Right lobe of liver (tissue), 6 donors: ENCODE measurements at regions not wholly inside any gene's neighbourhood (a gene's known extent, or its start where the extent isn't known, plus 50 kb on each side); places are given as distances from the start of the nearest gene placed in this dataset.

Source experiments
- ATAC-seq, 4 donors: fragments of 200-7000 bp; cut with Tn5 transposase; one replicate each; pipeline ENCODE4 v1.9.1; 2020; ENCODE audit warnings: mild to moderate bottlenecking in 4 of 4, moderate library complexity in 4 of 4
- DNase-seq, 3 donors: peaks; one replicate each; pipeline ENCODE4 v3.0.0-alpha.2; 2020
- H3K27ac ChIP-seq, 3 donors: fragments of 200-600 bp; one replicate each; pipeline ENCODE4 v1.8.0; 2022
- H3K27me3 ChIP-seq, 2 donors: fragments of 200-600 bp; one replicate each; pipeline ENCODE4 v1.8.0; 2022
- H3K36me3 ChIP-seq, 4 donors: fragments of 200-600 bp; sonication (generic) in 1 of 4; one replicate each; pipeline versions ENCODE4 v1.5.1 to v1.8.0; 2017 to 2022; ENCODE audit warnings: control low read depth in 1 of 4
- H3K4me1 ChIP-seq, 4 donors: fragments of 200-600 bp; sonication (generic) in 1 of 4; one replicate each; pipeline versions ENCODE4 v1.5.1 to v1.8.0; 2017 to 2022; ENCODE audit warnings: control low read depth in 1 of 4
- H3K4me3 ChIP-seq, 3 donors: fragments of 200-600 bp; one replicate each; pipeline ENCODE4 v1.8.0; 2022
- H3K9me3 ChIP-seq, 4 donors: fragments of 200-600 bp; sonication (generic) in 1 of 4; one replicate each; pipeline versions ENCODE4 v1.5.1 to v1.8.0; 2017 to 2022; ENCODE audit warnings: control low read depth in 1 of 4
- POLR2A ChIP-seq: fragments of 450-650 bp; IDR thresholded peaks from one replicate; pipeline ENCODE4 v1.6.1; 2017; ENCODE audit warnings: antibody characterized with exemption, mild to moderate bottlenecking
- WGBS: methylation state at CpG from one replicate; pipeline ENCODE4 v1.1.6; 2018; ENCODE audit warnings: low coverage, low lambda C conversion rate; ENCODE audit not compliant: insufficient coverage; ENCODE audit errors: missing lambda C conversion rate; 5-methylcytosine and 5-hydroxymethylcytosine counted together
- intact Hi-C, 2 donors: fragments of 100-400 bp; cut with DNase I; formaldehyde crosslinking; loops; one replicate each; pipeline versions ENCODE4 v1.11.2 to v1.14.1; 2022
- TF ChIP-seq, protein P1 (sequence below), 4 donors: fragments of 200-600 bp in 3 of 4; fragments of 450-650 bp in 1 of 4; IDR thresholded peaks; one replicate each; pipeline versions ENCODE4 v1.5.1 to v1.8.0; 2016 to 2022; ENCODE audit warnings: antibody characterized with exemption in 4 of 4, mild to moderate bottlenecking in 2 of 4
- donor health status: DM: no; HTN: yes; CAD: no.
- donor health status: DM: no; HTN: no; CAD: no.
- donor health status: DM: no; HTN: no; CAD: no.
- donor health status: DM: no; HTN: yes; CAD: no.
- donor health status: DM: no; HTN: yes; CAD: no.

DNA sequence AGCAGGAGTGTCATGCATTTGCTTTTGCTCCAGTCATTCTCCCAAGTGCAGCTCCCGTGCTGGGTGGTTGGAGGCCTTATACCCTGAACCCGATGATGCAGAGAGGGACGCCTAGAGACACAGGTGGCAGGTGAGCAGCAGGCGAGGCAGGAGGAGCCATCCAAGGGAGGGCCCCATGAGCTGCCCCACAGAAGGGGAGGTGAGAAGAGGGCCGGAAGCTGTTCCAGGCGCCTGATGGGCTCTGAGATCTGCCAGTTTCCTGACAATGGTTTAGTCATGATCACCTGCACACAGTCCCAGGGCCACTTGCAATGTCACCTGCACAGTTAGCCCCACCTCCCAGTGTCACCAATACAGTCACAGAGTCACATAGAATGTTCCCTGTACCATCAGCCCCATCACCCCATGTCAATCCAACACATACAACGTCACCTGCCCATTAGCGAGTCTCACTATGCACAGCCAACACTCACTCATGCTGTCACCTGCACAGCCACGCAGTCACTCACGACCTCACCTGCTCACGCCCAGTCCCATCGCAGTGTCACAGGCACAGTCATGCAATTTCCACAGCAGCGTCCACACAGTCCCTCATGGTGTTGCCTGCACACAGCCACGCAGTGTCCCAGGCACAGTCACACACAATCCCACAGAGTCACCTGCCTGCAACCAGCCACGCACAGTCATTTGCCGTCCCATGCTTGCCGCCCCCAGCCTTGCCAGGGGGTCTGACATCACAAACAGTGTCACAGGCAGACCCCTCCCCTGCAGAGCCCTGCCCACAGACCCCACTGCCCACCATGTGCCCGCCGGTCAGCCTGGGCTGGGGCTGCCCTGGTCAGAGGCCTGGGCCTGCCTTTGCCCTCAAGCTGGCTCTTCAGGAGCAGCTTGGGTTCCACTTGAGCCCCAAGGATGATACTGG, 113.4 kb downstream of the LHX2 start:
- 85% methylated on average over 7 of the region's 19 CpGs for WGBS
- intact Hi-C loops = no loop called here
- no peak for ATAC-seq
- Histone ChIP-seq H3K9me3 (no peaks in the 10 kb centered on the region), H3K4me3 (no peak overlapping the region), H3K27ac (no peak overlapping the region), H3K4me1 (no peaks in the 10 kb centered on the region), H3K27me3 (no peaks in the 10 kb centered on the region), H3K36me3 (no peaks in the 10 kb centered on the region)
- TF ChIP-seq, protein P1, sequence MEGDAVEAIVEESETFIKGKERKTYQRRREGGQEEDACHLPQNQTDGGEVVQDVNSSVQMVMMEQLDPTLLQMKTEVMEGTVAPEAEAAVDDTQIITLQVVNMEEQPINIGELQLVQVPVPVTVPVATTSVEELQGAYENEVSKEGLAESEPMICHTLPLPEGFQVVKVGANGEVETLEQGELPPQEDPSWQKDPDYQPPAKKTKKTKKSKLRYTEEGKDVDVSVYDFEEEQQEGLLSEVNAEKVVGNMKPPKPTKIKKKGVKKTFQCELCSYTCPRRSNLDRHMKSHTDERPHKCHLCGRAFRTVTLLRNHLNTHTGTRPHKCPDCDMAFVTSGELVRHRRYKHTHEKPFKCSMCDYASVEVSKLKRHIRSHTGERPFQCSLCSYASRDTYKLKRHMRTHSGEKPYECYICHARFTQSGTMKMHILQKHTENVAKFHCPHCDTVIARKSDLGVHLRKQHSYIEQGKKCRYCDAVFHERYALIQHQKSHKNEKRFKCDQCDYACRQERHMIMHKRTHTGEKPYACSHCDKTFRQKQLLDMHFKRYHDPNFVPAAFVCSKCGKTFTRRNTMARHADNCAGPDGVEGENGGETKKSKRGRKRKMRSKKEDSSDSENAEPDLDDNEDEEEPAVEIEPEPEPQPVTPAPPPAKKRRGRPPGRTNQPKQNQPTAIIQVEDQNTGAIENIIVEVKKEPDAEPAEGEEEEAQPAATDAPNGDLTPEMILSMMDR (IDR thresholded peaks at IDR 0.05) = no peak
- no peak for TF ChIP-seq POLR2A
- DNase-seq = no peak

DNA sequence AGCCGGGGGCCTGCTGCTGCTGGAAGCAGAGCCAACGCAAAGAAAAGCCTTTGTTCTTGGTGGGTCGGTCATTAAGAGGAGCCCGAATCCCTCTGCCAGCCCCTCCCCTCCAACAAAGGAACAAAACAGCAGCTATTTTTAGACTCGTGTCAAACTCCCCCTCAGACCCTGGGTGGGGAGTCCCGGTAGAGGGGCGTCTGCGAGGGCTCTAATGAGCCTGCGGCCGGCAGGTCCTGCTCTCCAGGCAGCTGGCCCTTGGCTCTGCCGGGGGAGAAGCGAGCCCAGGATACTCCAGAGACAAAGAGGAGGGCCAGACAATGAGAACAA, 114.0 kb downstream of the LHX2 start:
- Histone ChIP-seq H3K4me1 (no peaks in the 10 kb centered on the region), H3K36me3 (no peaks in the 10 kb centered on the region), H3K4me3 (no peak overlapping the region), H3K27me3 (no peaks in the 10 kb centered on the region), H3K27ac (no peak overlapping the region), H3K9me3 (no peaks in the 10 kb centered on the region)
- no peak for TF ChIP-seq POLR2A
- TF ChIP-seq, protein P1 (IDR thresholded peaks at IDR 0.05) = no peak
- WGBS = 0% methylated on average over 1 of the region's 12 CpGs
- intact Hi-C loops = no loop called here
- ATAC-seq = no peak
- no peak for DNase-seq

DNA sequence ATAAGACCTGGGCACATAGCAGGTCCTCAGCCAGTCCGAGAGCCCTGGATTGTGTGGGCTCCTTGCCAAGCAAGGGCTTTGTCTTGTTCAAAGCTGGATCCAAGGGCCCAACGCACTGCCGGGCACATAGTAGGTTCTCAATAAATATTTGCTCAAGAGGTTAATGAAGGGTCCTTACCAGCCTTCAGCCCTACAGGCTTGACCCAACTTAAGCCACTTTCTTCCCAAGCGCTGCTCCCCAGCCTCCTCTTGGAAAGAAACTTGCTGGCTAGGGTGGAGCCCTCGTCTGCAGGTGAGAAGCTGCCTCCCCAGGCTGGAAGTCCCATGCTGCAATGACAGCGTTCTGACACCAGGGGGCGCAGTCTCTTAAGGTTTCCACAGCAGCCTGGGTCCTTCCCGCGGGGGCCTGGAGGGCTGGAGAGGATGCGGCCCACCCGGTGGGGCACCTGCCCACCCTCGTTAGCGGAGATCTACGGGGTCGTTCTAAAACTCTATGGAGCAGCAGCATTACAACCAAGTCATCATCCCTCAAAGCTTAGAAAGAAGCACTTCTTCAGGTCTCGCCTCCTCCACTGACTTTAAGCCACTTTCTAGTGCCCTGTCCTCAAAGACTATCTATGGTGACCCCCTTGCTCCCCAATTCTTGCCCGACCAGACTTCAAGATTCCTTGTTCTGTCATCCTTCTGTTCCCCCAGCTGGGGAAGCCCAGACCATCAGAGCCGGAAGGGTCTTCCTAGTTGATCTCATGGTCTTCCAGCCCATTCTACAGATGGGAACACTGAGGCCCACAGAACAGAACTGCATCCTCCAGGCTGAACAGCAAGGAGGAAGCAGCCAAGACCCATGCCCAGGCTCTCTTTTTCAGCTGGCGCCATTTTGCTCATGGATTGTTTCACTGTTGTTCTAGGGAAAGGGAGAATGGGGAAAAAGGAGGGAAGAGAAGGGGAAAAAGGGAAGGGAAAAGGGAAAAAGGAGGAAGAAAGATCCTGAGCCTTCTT, 115.4 kb downstream of the LHX2 start:
- H3K36me3 ChIP-seq = no peaks in the 10 kb centered on the region
- TF ChIP-seq, protein P1 (IDR thresholded peaks at IDR 0.05) = peak; percentile 96 to 99 (median 98)
- no peak for TF ChIP-seq POLR2A
- H3K4me3 ChIP-seq = no peak overlapping the region
- no peaks in the 10 kb centered on the region for H3K9me3 ChIP-seq
- H3K4me1 ChIP-seq = no peaks in the 10 kb centered on the region
- intact Hi-C loops = no loop called here
- DNase-seq = peak; percentile 77 to 83 (median 78)
- H3K27me3 ChIP-seq = no peaks in the 10 kb centered on the region
- no peak overlapping the region for H3K27ac ChIP-seq
- 31% methylated on average over 11 of the region's 19 CpGs for WGBS
- ATAC-seq = peak; percentile 85 to 94 (median 89)

- intact Hi-C loops = no loop called here
- no peaks in the 10 kb centered on the region for H3K27me3 ChIP-seq
Observed at GRCh38 chr9:124128568-124129166, 117.1 kb downstream of the LHX2 start.

More at GRCh38 chr9:124128568-124129166, 117.1 kb downstream of the LHX2 start:
- WGBS = 72% methylated on average over 9 of the region's 12 CpGs
- DNase-seq (no peak), ATAC-seq (no peak)
- Histone ChIP-seq H3K4me3 (no peak overlapping the region), H3K36me3 (no peaks in the 10 kb centered on the region), H3K27ac (no peak overlapping the region), H3K9me3 (no peaks in the 10 kb centered on the region), H3K4me1 (no peaks in the 10 kb centered on the region)
- no peak for TF ChIP-seq POLR2A
- TF ChIP-seq, protein P1 (IDR thresholded peaks at IDR 0.05) = no peak
